HepG2 (cell line): ENCODE measurements at regions not wholly inside any gene's neighbourhood (a gene's known extent, or its start where the extent isn't known, plus 50 kb on each side); places are given as distances from the start of the nearest gene placed in this dataset.

ENCODE experiments used
- EZH2 ChIP-seq: conservative IDR thresholded peaks from 2 replicates; pipeline ENCODE4 v1.6.1; 2012; ENCODE audit warnings: mild to moderate bottlenecking, low read depth, low read length, moderate library complexity
- NFYB ChIP-seq: sonication (generic); formaldehyde crosslinking; IDR thresholded peaks from 2 replicates; pipeline ENCODE4 v1.4.0; 2020; ENCODE audit warnings: missing genetic modification reagents
- SP1 ChIP-seq, 2 experiments: fragments of 450-650 bp in 1 of 2; sonication (generic) in 1 of 2; formaldehyde crosslinking in 1 of 2; IDR thresholded peaks; 2 replicates each; pipeline versions ENCODE4 v1.4.0 to v1.6.1; 2016 to 2020; ENCODE audit warnings: missing genetic modification reagents in 1 of 2
- TAF1 ChIP-seq: sonication (generic); formaldehyde crosslinking; IDR thresholded peaks from 2 replicates; pipeline ENCODE4 v1.4.0; 2020; ENCODE audit warnings: missing genetic modification reagents
- ZNF12 ChIP-seq: sonication (generic); formaldehyde crosslinking; IDR thresholded peaks from 2 replicates; pipeline ENCODE4 v1.5.0; 2020; ENCODE audit warnings: missing genetic modification reagents
- TF ChIP-seq, protein P1 (sequence below): sonication (generic); formaldehyde crosslinking; IDR thresholded peaks from 2 replicates; pipeline ENCODE4 v1.5.0; 2020; ENCODE audit warnings: mild to moderate bottlenecking, missing genetic modification reagents, moderate library complexity
- TF ChIP-seq, protein P2 (sequence below): sonication (generic); formaldehyde crosslinking; IDR thresholded peaks from 2 replicates; pipeline ENCODE4 v1.4.0; 2020; ENCODE audit warnings: missing genetic modification reagents
- TF ChIP-seq, protein P3 (sequence below): sonication (generic); formaldehyde crosslinking; IDR thresholded peaks from 2 replicates; pipeline ENCODE4 v1.9.0; 2021; ENCODE audit warnings: missing genetic modification reagents, mild to moderate bottlenecking, borderline replicate concordance

DNA sequence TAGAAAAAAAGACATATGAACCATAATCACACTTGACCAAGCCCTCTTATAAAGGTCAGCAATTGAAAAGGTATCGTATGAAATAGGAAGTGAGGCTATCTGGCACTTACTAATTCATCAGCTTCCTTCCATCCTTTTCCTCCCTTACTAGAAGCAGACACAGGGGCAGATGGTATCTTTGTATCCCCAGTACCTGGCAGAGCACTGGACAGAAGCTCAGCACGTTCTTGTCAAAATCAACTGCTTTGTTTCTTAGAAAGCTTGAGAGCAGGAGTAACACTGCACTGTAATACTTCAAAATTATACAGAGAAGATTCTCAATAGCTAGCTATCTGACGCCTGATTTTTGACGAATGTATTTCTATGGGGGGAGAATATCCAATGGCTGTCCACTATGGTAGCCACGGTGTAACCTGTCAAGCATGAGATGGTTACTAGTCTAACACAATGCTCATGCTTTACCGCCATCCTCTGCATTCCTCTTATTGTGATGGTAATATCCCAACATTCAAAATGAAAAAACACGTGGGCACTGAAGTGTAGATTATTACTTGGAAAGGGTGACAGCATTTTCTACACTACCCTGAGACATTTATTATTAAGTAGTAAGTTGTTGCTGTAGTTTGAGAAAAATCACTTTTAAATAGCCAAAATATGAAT is 175.6 kb downstream of the SIPA1L2 start:
- TF ChIP-seq, protein P1, sequence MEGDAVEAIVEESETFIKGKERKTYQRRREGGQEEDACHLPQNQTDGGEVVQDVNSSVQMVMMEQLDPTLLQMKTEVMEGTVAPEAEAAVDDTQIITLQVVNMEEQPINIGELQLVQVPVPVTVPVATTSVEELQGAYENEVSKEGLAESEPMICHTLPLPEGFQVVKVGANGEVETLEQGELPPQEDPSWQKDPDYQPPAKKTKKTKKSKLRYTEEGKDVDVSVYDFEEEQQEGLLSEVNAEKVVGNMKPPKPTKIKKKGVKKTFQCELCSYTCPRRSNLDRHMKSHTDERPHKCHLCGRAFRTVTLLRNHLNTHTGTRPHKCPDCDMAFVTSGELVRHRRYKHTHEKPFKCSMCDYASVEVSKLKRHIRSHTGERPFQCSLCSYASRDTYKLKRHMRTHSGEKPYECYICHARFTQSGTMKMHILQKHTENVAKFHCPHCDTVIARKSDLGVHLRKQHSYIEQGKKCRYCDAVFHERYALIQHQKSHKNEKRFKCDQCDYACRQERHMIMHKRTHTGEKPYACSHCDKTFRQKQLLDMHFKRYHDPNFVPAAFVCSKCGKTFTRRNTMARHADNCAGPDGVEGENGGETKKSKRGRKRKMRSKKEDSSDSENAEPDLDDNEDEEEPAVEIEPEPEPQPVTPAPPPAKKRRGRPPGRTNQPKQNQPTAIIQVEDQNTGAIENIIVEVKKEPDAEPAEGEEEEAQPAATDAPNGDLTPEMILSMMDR (CRISPR knock-in tag): no peak
- TF ChIP-seq SP1 (IDR thresholded peaks at IDR 0.05) (no peak), SP1 (CRISPR knock-in tag; IDR thresholded peaks at IDR 0.05) (no peak), NFYB (no peak), ZNF12 (CRISPR knock-in tag) (no peak), TAF1 (CRISPR knock-in tag) (no peak), EZH2 (no peak)
- TF ChIP-seq, protein P2, sequence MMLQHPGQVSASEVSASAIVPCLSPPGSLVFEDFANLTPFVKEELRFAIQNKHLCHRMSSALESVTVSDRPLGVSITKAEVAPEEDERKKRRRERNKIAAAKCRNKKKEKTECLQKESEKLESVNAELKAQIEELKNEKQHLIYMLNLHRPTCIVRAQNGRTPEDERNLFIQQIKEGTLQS: no peak
- TF ChIP-seq, protein P3, sequence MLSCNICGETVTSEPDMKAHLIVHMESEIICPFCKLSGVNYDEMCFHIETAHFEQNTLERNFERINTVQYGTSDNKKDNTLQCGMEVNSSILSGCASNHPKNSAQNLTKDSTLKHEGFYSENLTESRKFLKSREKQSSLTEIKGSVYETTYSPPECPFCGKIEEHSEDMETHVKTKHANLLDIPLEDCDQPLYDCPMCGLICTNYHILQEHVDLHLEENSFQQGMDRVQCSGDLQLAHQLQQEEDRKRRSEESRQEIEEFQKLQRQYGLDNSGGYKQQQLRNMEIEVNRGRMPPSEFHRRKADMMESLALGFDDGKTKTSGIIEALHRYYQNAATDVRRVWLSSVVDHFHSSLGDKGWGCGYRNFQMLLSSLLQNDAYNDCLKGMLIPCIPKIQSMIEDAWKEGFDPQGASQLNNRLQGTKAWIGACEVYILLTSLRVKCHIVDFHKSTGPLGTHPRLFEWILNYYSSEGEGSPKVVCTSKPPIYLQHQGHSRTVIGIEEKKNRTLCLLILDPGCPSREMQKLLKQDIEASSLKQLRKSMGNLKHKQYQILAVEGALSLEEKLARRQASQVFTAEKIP (CRISPR knock-in tag): no peak
